IMR-90 (cell line): ENCODE measurements at regions not wholly inside any gene's neighbourhood (a gene's known extent, or its start where the extent isn't known, plus 50 kb on each side); places are given as distances from the start of the nearest gene placed in this dataset.
A peak's percentile ranks its signal among the peaks of the same experiment; 100 is the strongest.

Experiments used
- ATAC-seq: fragments of 200-7000 bp; cut with Tn5 transposase; 2 replicates; pipeline ENCODE4 v1.9.1; 2020; ENCODE audit warnings: low read depth, mild to moderate bottlenecking, moderate library complexity
- BruUV-seq: library from RNA; stranded (reverse); fragments of 400-500 nt; replicated peaks from 2 replicates; lab custom pipeline; 2021; lab: Mats Ljungman, UMichigan
- CTCF ChIA-PET: fragments of 300-600 bp; formaldehyde crosslinking; extraction: SDS; loops from one replicate; lab custom pipeline; 2021; ENCODE audit warnings: antibody characterized with exemption; lab: Yijun Ruan, JAX
- POLR2A ChIA-PET: fragments of 300-600 bp; sonication (Branson Sonifier 250); formaldehyde crosslinking; loops from one replicate; lab custom pipeline; 2022; ENCODE audit warnings: antibody characterized with exemption; ENCODE audit not compliant: unreplicated experiment; lab: Charles Lee
- DNase-seq: peaks from one replicate; pipeline ENCODE4 v3.0.0; 2013
- H2AFZ ChIP-seq: replicated peaks from 2 replicates; pipeline ENCODE3; 2013; ENCODE audit warnings: low read length, mild to moderate bottlenecking; ENCODE audit not compliant: poor library complexity
- H2AK5ac ChIP-seq: 2 replicates; pipeline ENCODE4 v1.6.1; 2013; ENCODE audit warnings: low read depth, low read length, inconsistent platforms
- H2AK9ac ChIP-seq: replicated peaks from 2 replicates; pipeline ENCODE3; 2013; ENCODE audit warnings: mild to moderate bottlenecking, low read depth, low read length, moderate library complexity; ENCODE audit not compliant: poor library complexity
- H2BK120ac ChIP-seq: 2 replicates; pipeline ENCODE4 v1.6.1; 2013; ENCODE audit warnings: low read depth, low read length, inconsistent platforms
- H2BK15ac ChIP-seq: 3 replicates; pipeline ENCODE4 v1.6.1; 2013; ENCODE audit warnings: low read depth, low read length, inconsistent platforms
- H2BK20ac ChIP-seq: 2 replicates; pipeline ENCODE4 v1.6.1; 2013; ENCODE audit warnings: low read depth, mild to moderate bottlenecking, inconsistent platforms, low read length, moderate library complexity
- H2BK5ac ChIP-seq: 2 replicates; pipeline ENCODE4 v1.6.1; 2013; ENCODE audit warnings: mild to moderate bottlenecking, low read depth, low read length, inconsistent platforms; ENCODE audit not compliant: poor library complexity, severe bottlenecking
- H3K14ac ChIP-seq: replicated peaks from 2 replicates; pipeline ENCODE4 v1.6.1; 2013; ENCODE audit warnings: low read depth, low read length, inconsistent platforms
- H3K18ac ChIP-seq: 2 replicates; pipeline ENCODE4 v1.6.1; 2013; ENCODE audit warnings: low read depth, low read length, control low read depth
- H3K23ac ChIP-seq: 2 replicates; pipeline ENCODE4 v1.6.1; 2013; ENCODE audit warnings: low read depth, low read length, inconsistent platforms
- H3K27ac ChIP-seq: 2 replicates; pipeline ENCODE4 v1.5.1; 2013; ENCODE audit warnings: mild to moderate bottlenecking, control low read depth, low read length; ENCODE audit not compliant: insufficient read depth
- H3K27me3 ChIP-seq: 2 replicates; pipeline ENCODE4 v1.6.1; 2013; ENCODE audit warnings: low read length; ENCODE audit not compliant: control insufficient read depth, insufficient read depth
- H3K36me3 ChIP-seq: 2 replicates; pipeline ENCODE4 v1.6.1; 2013; ENCODE audit warnings: low read length, mixed read lengths; ENCODE audit not compliant: control insufficient read depth, insufficient read depth
- H3K4ac ChIP-seq: 2 replicates; pipeline ENCODE4 v1.6.1; 2013; ENCODE audit warnings: low read depth, low read length, inconsistent platforms
- H3K4me1 ChIP-seq: 2 replicates; pipeline ENCODE4 v1.6.1; 2013; ENCODE audit warnings: low read length, mixed read lengths; ENCODE audit not compliant: control insufficient read depth, insufficient read depth
- H3K4me2 ChIP-seq: 2 replicates; pipeline ENCODE4 v1.6.1; 2013; ENCODE audit warnings: low read depth, mild to moderate bottlenecking, control low read depth, low read length, moderate library complexity
- H3K4me3 ChIP-seq: 2 replicates; pipeline ENCODE4 v1.5.1; 2013; ENCODE audit warnings: low read depth, mild to moderate bottlenecking, control low read depth, low read length, moderate library complexity; ENCODE audit not compliant: insufficient read depth
- H3K56ac ChIP-seq: 2 replicates; pipeline ENCODE4 v1.6.1; 2013; ENCODE audit warnings: low read length, inconsistent platforms; ENCODE audit not compliant: insufficient read depth; ENCODE audit errors: extremely low read depth
- H3K79me1 ChIP-seq, 2 experiments: 2 replicates each; pipeline ENCODE4 v1.6.1; 2013; ENCODE audit warnings: low read length in 2 of 2, inconsistent platforms in 1 of 2, low read depth in 1 of 2
- H3K9ac ChIP-seq: 2 replicates; pipeline ENCODE4 v1.6.1; 2013; ENCODE audit warnings: low read depth, low read length, control low read depth
- H3K9me1 ChIP-seq: 2 replicates; pipeline ENCODE4 v1.6.1; 2013; ENCODE audit warnings: low read length, inconsistent platforms; ENCODE audit not compliant: insufficient read depth
- H3K9me3 ChIP-seq: 2 replicates; pipeline ENCODE4 v1.6.1; 2013; ENCODE audit warnings: low read length; ENCODE audit not compliant: control insufficient read depth, insufficient read depth
- H4K20me1 ChIP-seq: 2 replicates; pipeline ENCODE4 v1.6.1; 2013; ENCODE audit warnings: low read length, inconsistent platforms; ENCODE audit not compliant: insufficient read depth
- H4K5ac ChIP-seq: 2 replicates; pipeline ENCODE4 v1.6.1; 2013; ENCODE audit warnings: mild to moderate bottlenecking, low read depth, low read length, control low read depth
- H4K8ac ChIP-seq, 2 experiments: 2 replicates each; pipeline ENCODE4 v1.6.1; 2013; ENCODE audit warnings: low read depth in 2 of 2, low read length in 2 of 2, control low read depth in 1 of 2, inconsistent platforms in 1 of 2
- H4K91ac ChIP-seq: 2 replicates; pipeline ENCODE4 v1.6.1; 2013; ENCODE audit warnings: low read depth, low read length, inconsistent platforms; ENCODE audit not compliant: insufficient read depth
- MAFK ChIP-seq: IDR thresholded peaks from 2 replicates; pipeline ENCODE4 v1.6.1; 2012; ENCODE audit warnings: low read depth, low read length, improper control_type of control experiment
- SMC3 ChIP-seq: fragments of 150-350 bp; IDR thresholded peaks from 2 replicates; pipeline ENCODE4 v1.6.1; 2016; ENCODE audit warnings: low read depth, mild to moderate bottlenecking, antibody characterized with exemption, low read length, moderate library complexity
- WGBS, 2 experiments: methylation state at CpG; one replicate each; pipeline versions ENCODE4 v1.1.5 to v1.1.7; 2013; ENCODE audit warnings: missing lambda C conversion rate in 2 of 2; ENCODE audit not compliant: insufficient read length in 1 of 2; ENCODE audit errors: extremely low coverage in 2 of 2; 5-methylcytosine and 5-hydroxymethylcytosine counted together
- dilution Hi-C: fragments of 300-500 bp; cut with HindIII; formaldehyde crosslinking; loops from one replicate; pipeline ENCODE4 v1.14.3; 2018; ENCODE audit warnings: low sequenced_read_pairs; ENCODE audit not compliant: unreplicated experiment
- in situ Hi-C: fragments of 300-500 bp; cut with MboI; formaldehyde crosslinking; loops from 3 replicates; pipeline ENCODE4 v1.14.3; 2019; ENCODE audit warnings: low sequenced_read_pairs, inconsistent platforms, mixed read lengths
- intact Hi-C: fragments of 100-400 bp; cut with micrococcal nuclease; formaldehyde crosslinking; loops from 2 replicates; pipeline ENCODE4 v1.10.0; 2022

- H4K8ac ChIP-seq = no peak overlapping the region
- no peak overlapping the region for H4K5ac ChIP-seq
- DNase-seq = no peak
- H3K27ac ChIP-seq = no peak overlapping the region
- H3K9ac ChIP-seq = no peak overlapping the region
- TF ChIP-seq MAFK (peak; percentile 83), SMC3 (no peak)
- in situ Hi-C loops (no loop called here), intact Hi-C loops (no loop called here), dilution Hi-C loops (no loop called here)
- no peak overlapping the region for H2AK5ac ChIP-seq
- H3K4me3 ChIP-seq = no peak overlapping the region
- H4K91ac ChIP-seq = no peak overlapping the region
- no peak overlapping the region for H3K4ac ChIP-seq
- H3K36me3 ChIP-seq = no peaks in the 10 kb centered on the region
- no peak overlapping the region for H3K14ac ChIP-seq
- no peak overlapping the region for H3K18ac ChIP-seq
- no peaks in the 10 kb centered on the region for H3K79me1 ChIP-seq
- H3K56ac ChIP-seq = no peak overlapping the region
- no peak overlapping the region for H3K4me2 ChIP-seq
- H3K9me1 ChIP-seq = no peaks in the 10 kb centered on the region
- ATAC-seq = no peak
- no peak overlapping the region for H2AFZ ChIP-seq
- no peaks in the 10 kb centered on the region for H3K4me1 ChIP-seq
- H2AK9ac ChIP-seq = no peak overlapping the region
- H2BK120ac ChIP-seq = no peak overlapping the region
- H3K23ac ChIP-seq = no peak overlapping the region
- H2BK5ac ChIP-seq = no peak overlapping the region
- H4K20me1 ChIP-seq = no peaks in the 10 kb centered on the region
- POLR2A ChIA-PET = no interaction called here
- 0 out of 2 replicates have a peak, but pooled peaks cover 2% of the 10 kb centered on the region for H3K9me3 ChIP-seq
- H2BK20ac ChIP-seq = no peak overlapping the region
- H2BK15ac ChIP-seq = no peak overlapping the region
- WGBS, 2 experiments = 50% methylated on average over 1 of the region's 3 CpGs; no CpG with 5 or more reads in 1 of the 2 experiments
- CTCF ChIA-PET = no interaction called here
- BruUV-seq = no TSS peak
- no peaks in the 10 kb centered on the region for H3K27me3 ChIP-seq
Measured at GRCh38 chr4:175350246-175350645, 432.1 kb downstream of the ADAM29 start.
